ENCODE measurements at regions not wholly inside any gene's neighbourhood (a gene's known extent, or its start where the extent isn't known, plus 50 kb on each side); places are given as distances from the start of the nearest gene placed in this dataset.

- no peaks in the 10 kb centered on the region for H3K36me3 Mint-ChIP-seq
- no peak overlapping the region for H3K27ac Mint-ChIP-seq
- peaks cover 0 to 4% of the 10 kb centered on the region in 2 donors for H3K9me3 Mint-ChIP-seq
- no peak for ATAC-seq
- DNase-seq (ENCODE audit: low spot score in 2 of 2), result no peak
Measured at GRCh38 chrX:42123369-42123768, 200.0 kb upstream of the CASK start.

DNA sequence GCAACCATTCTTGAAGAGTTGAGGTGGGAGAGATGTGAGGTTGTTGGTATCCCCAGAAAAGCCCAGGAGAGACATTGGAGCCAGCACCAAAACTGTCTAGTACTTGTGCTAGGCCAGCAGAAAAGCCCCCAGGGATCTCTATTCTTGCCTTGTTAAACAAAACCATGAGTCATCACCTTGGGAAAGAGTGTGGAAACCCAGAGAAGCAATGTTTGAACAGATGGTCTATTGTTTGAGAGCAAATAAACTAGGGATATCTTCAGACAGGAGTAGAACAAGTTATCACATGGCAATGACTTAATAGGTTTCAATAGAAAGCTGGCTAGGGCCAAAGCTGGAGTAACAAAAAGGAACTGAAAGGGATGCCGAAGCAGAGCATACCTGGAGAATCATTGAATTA, 195.7 kb upstream of the CASK start:
- DNase-seq (ENCODE audit: low spot score in 2 of 2), result no peak
- Mint-ChIP-seq H3K36me3 (peaks cover 0 to 6% of the 10 kb centered on the region in 2 donors), H3K9me3 (peaks cover 4 to 8% of the 10 kb centered on the region in 2 donors), H3K27ac (no peak overlapping the region)
- ATAC-seq, result no peak

- no peak for DNase-seq (ENCODE audit: low spot score in 2 of 2)
- no peak for ATAC-seq
- H3K36me3 Mint-ChIP-seq, result peaks cover 0 to 17% of the 10 kb centered on the region in 2 donors
- H3K9me3 Mint-ChIP-seq, result peaks cover 6 to 17% of the 10 kb centered on the region in 2 donors
- no peak overlapping the region for H3K27ac Mint-ChIP-seq
Measured at GRCh38 chrX:42117318-42117717, 194.0 kb upstream of the CASK start.

- Mint-ChIP-seq H3K36me3 (peaks cover 0 to 21% of the 10 kb centered on the region in 2 donors), H3K27ac (no peak overlapping the region), H3K9me3 (peaks cover 6 to 13% of the 10 kb centered on the region in 2 donors)
- ATAC-seq (no peak), DNase-seq (ENCODE audit: low spot score in 2 of 2) (no peak)
Measured at GRCh38 chrX:42109428-42109827, 186.1 kb upstream of the CASK start.

DNA sequence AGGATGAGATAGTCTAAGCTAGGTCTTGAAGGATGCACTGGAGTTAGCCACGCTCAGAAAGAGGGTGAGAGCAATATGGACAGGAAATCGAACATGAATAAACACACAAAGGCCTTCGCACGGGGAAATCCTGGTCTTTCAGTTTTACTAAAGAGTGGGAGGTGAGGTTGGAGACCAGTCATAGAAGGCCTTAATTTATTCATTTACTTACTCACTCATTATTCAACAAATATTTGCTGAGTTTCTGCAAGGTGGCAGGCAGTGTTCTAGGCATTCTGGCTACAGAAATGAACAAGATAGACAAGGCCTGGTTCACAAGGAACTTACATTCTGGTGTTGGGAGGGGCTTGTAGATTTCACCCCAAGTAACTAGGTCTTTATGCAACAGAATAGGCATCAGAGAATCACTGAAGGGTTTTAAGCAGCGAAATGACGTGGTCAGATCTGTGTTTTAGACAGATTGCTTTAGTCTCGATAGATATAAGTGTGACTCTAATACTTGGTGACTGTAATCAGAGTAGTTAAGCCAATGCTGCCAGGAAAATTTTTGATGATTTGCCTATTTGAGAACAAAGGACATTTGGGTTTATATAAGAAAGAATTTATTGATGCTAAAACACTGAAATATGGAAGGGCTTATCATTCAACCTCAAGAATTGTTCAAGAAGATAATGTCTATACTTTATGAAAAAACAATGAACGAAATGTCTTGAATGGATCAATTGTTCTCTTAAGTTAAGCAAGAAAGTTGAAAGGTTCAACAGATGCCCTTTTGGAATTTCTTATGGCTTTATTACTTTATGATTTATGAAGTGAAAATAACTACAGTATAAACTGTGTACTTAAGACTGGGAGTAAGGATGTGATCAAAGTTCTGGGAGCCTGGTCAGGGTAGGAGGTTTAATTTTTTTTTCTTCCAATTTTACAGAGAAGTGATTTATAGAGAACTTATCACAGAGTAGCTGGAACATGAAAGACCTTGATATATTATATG, 184.4 kb upstream of the CASK start:
- H3K9me3 Mint-ChIP-seq, result peaks cover 0 to 6% of the 10 kb centered on the region in 2 donors
- peaks cover 0 to 11% of the 10 kb centered on the region in 2 donors for H3K36me3 Mint-ChIP-seq
- ATAC-seq, result peak; percentile 59 to 98
- peak in 1 of 2 donors; percentile 3 for DNase-seq (ENCODE audit: low spot score in 2 of 2)
- H3K27ac Mint-ChIP-seq, result peak overlapping the region in 1 of 2 donors; percentile 65

GRCh38 chrX:42106556-42106955, 183.2 kb upstream of the CASK start:
- ATAC-seq (no peak), DNase-seq (ENCODE audit: low spot score in 2 of 2) (no peak)
- H3K36me3 Mint-ChIP-seq, result peaks cover 0 to 6% of the 10 kb centered on the region in 2 donors
- no peaks in the 10 kb centered on the region for H3K9me3 Mint-ChIP-seq
- H3K27ac Mint-ChIP-seq, result no peak overlapping the region

DNA sequence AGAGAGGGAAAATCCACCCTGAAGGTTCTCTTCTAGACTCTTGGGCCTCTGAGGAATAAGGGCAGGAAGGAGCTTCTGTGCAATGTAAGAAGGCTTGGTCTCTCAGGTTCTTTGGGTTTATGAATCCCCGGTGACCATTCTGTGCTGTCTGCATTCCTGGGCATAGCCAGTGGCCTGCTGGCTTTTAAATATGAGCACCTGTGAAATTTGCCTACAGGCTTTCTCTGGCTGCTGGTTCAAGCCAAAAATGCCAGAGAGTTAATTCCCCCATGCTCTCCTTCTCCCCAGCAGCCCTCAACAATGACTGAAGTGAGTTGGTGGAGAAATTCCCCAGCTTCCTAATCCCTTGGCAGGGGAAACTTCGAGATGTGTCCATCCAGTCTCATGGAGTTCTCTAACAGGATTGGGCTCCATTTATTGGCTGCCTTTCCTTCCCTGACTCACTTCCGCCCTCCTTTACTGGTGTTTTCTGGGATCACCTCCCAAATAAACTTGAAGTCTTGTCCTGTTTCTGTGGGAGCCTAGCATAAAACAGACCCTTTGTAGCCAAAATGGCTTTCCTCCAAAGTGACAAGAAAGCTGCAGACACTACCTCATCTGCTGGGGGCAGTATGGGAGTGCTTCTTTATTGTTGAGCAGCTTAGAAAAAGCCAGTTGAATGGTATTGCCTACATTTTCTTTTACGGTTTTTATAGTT, 179.4 kb upstream of the CASK start:
- DNase-seq (ENCODE audit: low spot score in 2 of 2), result no peak
- Mint-ChIP-seq H3K9me3 (no peaks in the 10 kb centered on the region), H3K36me3 (peaks cover 0 to 6% of the 10 kb centered on the region in 2 donors), H3K27ac (no peak overlapping the region)
- no peak for ATAC-seq

DNA sequence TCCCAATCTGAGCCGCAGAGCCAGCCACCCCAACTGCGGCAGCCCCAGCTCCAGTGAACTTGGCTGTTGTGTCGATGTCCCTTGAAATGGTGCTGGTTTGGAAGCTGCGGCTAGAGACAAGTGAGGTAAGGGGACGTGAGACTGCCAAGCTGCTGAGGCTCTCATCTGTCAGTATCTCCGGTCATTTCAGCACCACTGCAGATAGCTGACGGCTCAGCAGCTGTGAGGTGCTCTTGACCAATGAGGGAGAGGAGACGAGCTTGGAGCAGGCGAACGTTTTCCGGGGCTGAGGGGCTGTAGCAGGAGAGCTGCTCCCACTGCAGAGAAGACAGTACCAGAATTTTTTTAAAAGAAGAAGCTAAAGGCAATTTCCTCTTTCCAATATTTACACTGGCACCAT, 175.5 kb upstream of the CASK start:
- no peaks in the 10 kb centered on the region for H3K36me3 Mint-ChIP-seq

GRCh38 chrX:42097486-42097885, 174.1 kb upstream of the CASK start:
- no peak for DNase-seq (ENCODE audit: low spot score in 2 of 2)
- Mint-ChIP-seq H3K27ac (no peak overlapping the region), H3K9me3 (no peaks in the 10 kb centered on the region), H3K36me3 (no peaks in the 10 kb centered on the region)
- no peak for ATAC-seq

More for the DNA sequence above, 175.5 kb upstream of the CASK start:
- H3K9me3 Mint-ChIP-seq, result no peaks in the 10 kb centered on the region
- ATAC-seq (no peak), DNase-seq (ENCODE audit: low spot score in 2 of 2) (no peak)
- no peak overlapping the region for H3K27ac Mint-ChIP-seq

GRCh38 chrX:42096265-42096920, 173.0 kb upstream of the CASK start:
- H3K9me3 Mint-ChIP-seq, result no peaks in the 10 kb centered on the region
- no peaks in the 10 kb centered on the region for H3K36me3 Mint-ChIP-seq
- H3K27ac Mint-ChIP-seq, result peak overlapping the region in 1 of 2 donors; percentile 81
- no peak for DNase-seq (ENCODE audit: low spot score in 2 of 2)
- ATAC-seq, result no peak

GRCh38 chrX:42094218-42094617, 170.9 kb upstream of the CASK start:
- no peak for DNase-seq (ENCODE audit: low spot score in 2 of 2)
- Mint-ChIP-seq H3K9me3 (no peaks in the 10 kb centered on the region), H3K36me3 (no peaks in the 10 kb centered on the region), H3K27ac (no peak overlapping the region)
- ATAC-seq, result no peak

- peak; percentile 66 to 80 for ATAC-seq
- Mint-ChIP-seq H3K36me3 (no peaks in the 10 kb centered on the region), H3K9me3 (no peaks in the 10 kb centered on the region), H3K27ac (no peak overlapping the region)
- no peak for DNase-seq (ENCODE audit: low spot score in 2 of 2)
Measured at GRCh38 chrX:42093756-42094155, 170.4 kb upstream of the CASK start.

DNA sequence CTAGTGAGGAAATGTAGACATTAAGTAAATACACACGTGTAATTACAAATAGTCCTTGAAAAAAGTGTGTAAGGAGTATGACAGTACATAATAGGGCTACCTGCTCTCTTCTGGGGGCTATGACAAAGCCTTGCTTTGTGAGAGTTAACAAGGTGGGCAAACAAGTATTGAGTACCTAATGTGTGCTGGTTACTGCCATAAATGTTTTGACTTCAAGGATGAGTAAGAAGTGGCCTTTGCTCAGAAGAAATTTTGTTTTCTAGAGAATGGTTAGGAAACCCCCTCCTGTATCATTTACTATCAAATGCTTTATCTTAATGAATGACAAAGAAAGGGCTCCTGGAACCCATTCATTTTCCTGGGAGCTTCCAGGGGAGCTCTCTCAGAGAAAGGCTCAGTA, 167.0 kb upstream of the CASK start:
- no peak for DNase-seq (ENCODE audit: low spot score in 2 of 2)
- H3K36me3 Mint-ChIP-seq, result no peaks in the 10 kb centered on the region
- no peaks in the 10 kb centered on the region for H3K9me3 Mint-ChIP-seq
- peak; percentile 16 to 73 for ATAC-seq
- no peak overlapping the region for H3K27ac Mint-ChIP-seq

- ATAC-seq (no peak), DNase-seq (ENCODE audit: low spot score in 2 of 2) (no peak)
- no peaks in the 10 kb centered on the region for H3K9me3 Mint-ChIP-seq
- no peak overlapping the region for H3K27ac Mint-ChIP-seq
- no peaks in the 10 kb centered on the region for H3K36me3 Mint-ChIP-seq
Measured at GRCh38 chrX:42089031-42089430, 165.7 kb upstream of the CASK start.

GRCh38 chrX:42087960-42088359, 164.6 kb upstream of the CASK start:
- no peaks in the 10 kb centered on the region for H3K36me3 Mint-ChIP-seq
- ATAC-seq (no peak), DNase-seq (ENCODE audit: low spot score in 2 of 2) (no peak)
- no peaks in the 10 kb centered on the region for H3K9me3 Mint-ChIP-seq
- no peak overlapping the region for H3K27ac Mint-ChIP-seq

DNA sequence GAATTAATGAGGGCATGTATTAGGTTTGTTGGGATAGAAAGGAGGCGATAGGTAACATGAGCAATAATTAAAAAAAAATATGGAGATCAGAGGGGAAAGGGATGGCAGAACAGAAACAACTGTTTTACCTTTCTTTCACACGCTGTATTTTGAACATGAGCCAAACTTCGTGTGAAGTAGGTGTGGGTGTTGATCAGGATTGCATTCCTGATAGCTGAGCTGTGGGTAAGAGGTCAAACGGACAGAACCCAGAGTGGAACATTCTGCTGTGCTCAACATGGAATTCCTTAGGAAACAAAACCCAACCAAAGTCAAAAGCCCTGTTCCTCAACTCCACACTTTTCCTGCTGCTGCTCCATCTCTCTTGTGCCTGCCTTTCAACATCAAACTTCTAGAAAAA, 162.5 kb upstream of the CASK start:
- Mint-ChIP-seq H3K9me3 (no peaks in the 10 kb centered on the region), H3K36me3 (no peaks in the 10 kb centered on the region), H3K27ac (no peak overlapping the region)
- DNase-seq (ENCODE audit: low spot score in 2 of 2) (no peak), ATAC-seq (no peak)

GRCh38 chrX:42079968-42080367, 156.6 kb upstream of the CASK start:
- ATAC-seq, result no peak
- peaks cover 4 to 6% of the 10 kb centered on the region in 2 donors for H3K36me3 Mint-ChIP-seq
- peaks cover 4 to 11% of the 10 kb centered on the region in 2 donors for H3K9me3 Mint-ChIP-seq
- no peak overlapping the region for H3K27ac Mint-ChIP-seq
- no peak for DNase-seq (ENCODE audit: low spot score in 2 of 2)

Measured in activated naive CD4-positive, alpha-beta T cell treated with anti-CD3 and anti-CD28 coated beads, Interleukin-2, amount 50 U/mL, for 72 hours (primary cell).